ENCODE measurements at regions not wholly inside any gene's neighbourhood (a gene's known extent, or its start where the extent isn't known, plus 50 kb on each side); places are given as distances from the start of the nearest gene placed in this dataset.

- Histone ChIP-seq H3K4me3 (ENCODE audit: insufficient read depth, low read length, poor library complexity, severe bottlenecking) (no peak overlapping the region), H3K9ac (ENCODE audit: low read length) (no peak overlapping the region), H3K27me3 (ENCODE audit: low read length) (no peaks in the 10 kb centered on the region), H3K79me2 (ENCODE audit: insufficient read depth, low read length) (no peaks in the 10 kb centered on the region), H4K20me1 (ENCODE audit: low read depth, low read length) (no peaks in the 10 kb centered on the region), H3K9me2 (replicated peaks; ENCODE audit: insufficient read depth, low read length) (no peaks in the 10 kb centered on the region), H3F3A (ENCODE audit: insufficient read depth) (no peaks in the 10 kb centered on the region), H3K27ac (ENCODE audit: low read depth, low read length) (no peak overlapping the region), H3K9me3 (ENCODE audit: insufficient read depth, low read length) (no peaks in the 10 kb centered on the region), H3K36me3 (ENCODE audit: low read length) (no peaks in the 10 kb centered on the region), H3K4me2 (ENCODE audit: low read depth, low read length, poor library complexity, severe bottlenecking) (no peak overlapping the region), H2AFZ (ENCODE audit: low read depth, low read length, severe bottlenecking) (no peak overlapping the region)
- TF ChIP-seq EZH2phosphoT487 (conservative IDR thresholded peaks at IDR 0.05; ENCODE audit: low read length) (no peak), CTCF (IDR thresholded peaks at IDR 0.05; ENCODE audit: insufficient read depth, low read length, poor library complexity, severe bottlenecking) (no peak)
These were observed 166.0 kb upstream of the COL8A1 start for GRCh38 chr3:99472385-99472784.

GRCh38 chr3:99471353-99472323 is 166.8 kb upstream of the COL8A1 start:
- TF ChIP-seq CTCF (IDR thresholded peaks at IDR 0.05; ENCODE audit: insufficient read depth, low read length, poor library complexity, severe bottlenecking) (no peak), EZH2phosphoT487 (conservative IDR thresholded peaks at IDR 0.05; ENCODE audit: low read length) (no peak)
- H3K9ac ChIP-seq (ENCODE audit: low read length), result no peak overlapping the region
- H2AFZ ChIP-seq (ENCODE audit: low read depth, low read length, severe bottlenecking), result no peak overlapping the region
- H3K79me2 ChIP-seq (ENCODE audit: insufficient read depth, low read length), result no peaks in the 10 kb centered on the region
- H3K27me3 ChIP-seq (ENCODE audit: low read length), result no peaks in the 10 kb centered on the region
- H3K9me3 ChIP-seq (ENCODE audit: insufficient read depth, low read length), result no peaks in the 10 kb centered on the region
- H3F3A ChIP-seq (ENCODE audit: insufficient read depth), result no peaks in the 10 kb centered on the region
- no peak overlapping the region for H3K4me2 ChIP-seq (ENCODE audit: low read depth, low read length, poor library complexity, severe bottlenecking)
- H3K4me3 ChIP-seq (ENCODE audit: insufficient read depth, low read length, poor library complexity, severe bottlenecking), result no peak overlapping the region
- H3K36me3 ChIP-seq (ENCODE audit: low read length), result no peaks in the 10 kb centered on the region
- H4K20me1 ChIP-seq (ENCODE audit: low read depth, low read length), result no peaks in the 10 kb centered on the region
- H3K27ac ChIP-seq (ENCODE audit: low read depth, low read length), result no peak overlapping the region
- H3K9me2 ChIP-seq (replicated peaks; ENCODE audit: insufficient read depth, low read length), result no peaks in the 10 kb centered on the region

- Histone ChIP-seq H3K27ac (ENCODE audit: low read depth, low read length) (no peak overlapping the region), H3K4me2 (ENCODE audit: low read depth, low read length, poor library complexity, severe bottlenecking) (no peak overlapping the region), H4K20me1 (ENCODE audit: low read depth, low read length) (no peaks in the 10 kb centered on the region), H3K36me3 (ENCODE audit: low read length) (no peaks in the 10 kb centered on the region), H3F3A (ENCODE audit: insufficient read depth) (no peaks in the 10 kb centered on the region), H3K4me3 (ENCODE audit: insufficient read depth, low read length, poor library complexity, severe bottlenecking) (no peak overlapping the region), H3K9ac (ENCODE audit: low read length) (no peak overlapping the region), H2AFZ (ENCODE audit: low read depth, low read length, severe bottlenecking) (no peak overlapping the region), H3K9me3 (ENCODE audit: insufficient read depth, low read length) (no peaks in the 10 kb centered on the region), H3K79me2 (ENCODE audit: insufficient read depth, low read length) (no peaks in the 10 kb centered on the region), H3K27me3 (ENCODE audit: low read length) (no peaks in the 10 kb centered on the region), H3K9me2 (replicated peaks; ENCODE audit: insufficient read depth, low read length) (no peaks in the 10 kb centered on the region)
- TF ChIP-seq EZH2phosphoT487 (conservative IDR thresholded peaks at IDR 0.05; ENCODE audit: low read length), result no peak
- no peak for TF ChIP-seq CTCF (IDR thresholded peaks at IDR 0.05; ENCODE audit: insufficient read depth, low read length, poor library complexity, severe bottlenecking)
These were observed 167.6 kb upstream of the COL8A1 start for GRCh38 chr3:99470841-99471240.

All from SU-DHL-6 (cell line).